ENCODE measurements at regions not wholly inside any gene's neighbourhood (a gene's known extent, or its start where the extent isn't known, plus 50 kb on each side); places are given as distances from the start of the nearest gene placed in this dataset.

DNA sequence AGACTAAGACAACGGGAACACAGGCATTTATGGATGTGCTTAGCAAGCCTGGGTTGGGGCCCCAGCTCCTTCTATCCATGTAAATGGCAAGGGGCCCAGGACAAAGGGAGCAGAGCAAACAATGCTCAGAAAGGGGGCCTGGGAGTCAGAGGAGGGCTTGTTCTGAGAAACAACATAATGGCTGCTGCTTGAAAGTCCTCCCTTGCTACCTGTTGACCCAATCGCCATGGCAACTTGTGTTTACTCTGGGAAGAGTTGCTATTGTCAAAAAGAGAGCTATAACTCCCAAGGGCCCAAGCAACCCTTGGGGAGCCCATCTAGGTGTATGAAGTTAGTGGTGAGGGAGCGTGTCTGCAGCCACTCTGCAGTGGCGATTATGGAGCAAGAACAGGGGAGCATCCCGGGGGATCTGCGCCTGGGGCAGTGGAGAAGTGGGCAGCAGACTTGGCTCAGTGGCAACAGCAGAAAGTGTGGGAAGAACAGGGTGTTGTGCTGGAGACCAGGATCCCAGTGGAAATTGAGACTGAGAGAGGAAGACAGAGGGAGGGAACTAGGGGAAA, 118.7 kb upstream of the NLRP1 start:
- no peak for TF ChIP-seq RFX5 (IDR thresholded peaks at IDR 0.05; ENCODE audit: low read depth, low read length)
- no peak for TF ChIP-seq NFE2L2 (IDR thresholded peaks at IDR 0.05; ENCODE audit: low read depth, low read length)
- TF ChIP-seq ELK1 (IDR thresholded peaks at IDR 0.05; ENCODE audit: borderline replicate concordance, low read depth, low read length), result no peak
- no peak for TF ChIP-seq CHD1 (IDR thresholded peaks at IDR 0.05; ENCODE audit: low read depth, low read length)
- TF ChIP-seq, protein P1, sequence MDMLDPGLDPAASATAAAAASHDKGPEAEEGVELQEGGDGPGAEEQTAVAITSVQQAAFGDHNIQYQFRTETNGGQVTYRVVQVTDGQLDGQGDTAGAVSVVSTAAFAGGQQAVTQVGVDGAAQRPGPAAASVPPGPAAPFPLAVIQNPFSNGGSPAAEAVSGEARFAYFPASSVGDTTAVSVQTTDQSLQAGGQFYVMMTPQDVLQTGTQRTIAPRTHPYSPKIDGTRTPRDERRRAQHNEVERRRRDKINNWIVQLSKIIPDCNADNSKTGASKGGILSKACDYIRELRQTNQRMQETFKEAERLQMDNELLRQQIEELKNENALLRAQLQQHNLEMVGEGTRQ (IDR thresholded peaks at IDR 0.05; ENCODE audit: low read depth, low read length), result no peak
- no peak for TF ChIP-seq MAFK (IDR thresholded peaks at IDR 0.05; ENCODE audit: low read depth, low read length)
- TF ChIP-seq RCOR1 (IDR thresholded peaks at IDR 0.05; ENCODE audit: insufficient replicate concordance, low read length), result no peak
- no peak for TF ChIP-seq MXI1 (IDR thresholded peaks at IDR 0.05; ENCODE audit: borderline replicate concordance, low read depth, low read length)
- TF ChIP-seq, protein P2, sequence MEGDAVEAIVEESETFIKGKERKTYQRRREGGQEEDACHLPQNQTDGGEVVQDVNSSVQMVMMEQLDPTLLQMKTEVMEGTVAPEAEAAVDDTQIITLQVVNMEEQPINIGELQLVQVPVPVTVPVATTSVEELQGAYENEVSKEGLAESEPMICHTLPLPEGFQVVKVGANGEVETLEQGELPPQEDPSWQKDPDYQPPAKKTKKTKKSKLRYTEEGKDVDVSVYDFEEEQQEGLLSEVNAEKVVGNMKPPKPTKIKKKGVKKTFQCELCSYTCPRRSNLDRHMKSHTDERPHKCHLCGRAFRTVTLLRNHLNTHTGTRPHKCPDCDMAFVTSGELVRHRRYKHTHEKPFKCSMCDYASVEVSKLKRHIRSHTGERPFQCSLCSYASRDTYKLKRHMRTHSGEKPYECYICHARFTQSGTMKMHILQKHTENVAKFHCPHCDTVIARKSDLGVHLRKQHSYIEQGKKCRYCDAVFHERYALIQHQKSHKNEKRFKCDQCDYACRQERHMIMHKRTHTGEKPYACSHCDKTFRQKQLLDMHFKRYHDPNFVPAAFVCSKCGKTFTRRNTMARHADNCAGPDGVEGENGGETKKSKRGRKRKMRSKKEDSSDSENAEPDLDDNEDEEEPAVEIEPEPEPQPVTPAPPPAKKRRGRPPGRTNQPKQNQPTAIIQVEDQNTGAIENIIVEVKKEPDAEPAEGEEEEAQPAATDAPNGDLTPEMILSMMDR (conservative IDR thresholded peaks at IDR 0.05; ENCODE audit: low read depth, low read length), result no peak
- TF ChIP-seq MAZ (IDR thresholded peaks at IDR 0.05; ENCODE audit: borderline replicate concordance, low read depth, low read length), result no peak
- Histone ChIP-seq H3K9me1 (ENCODE audit: insufficient read depth, low read length) (no peaks in the 10 kb centered on the region), H4K91ac (ENCODE audit: insufficient read depth, low read depth, low read length) (no peak overlapping the region), H2AK5ac (ENCODE audit: low read depth, low read length) (no peak overlapping the region), H3K4me3 (ENCODE audit: insufficient read depth, low read depth, low read length) (no peak overlapping the region), H2BK15ac (ENCODE audit: low read depth, low read length) (no peak overlapping the region), H3K79me1 (ENCODE audit: low read depth in 1 of 2, low read length in 2 of 2) (no peaks in the 10 kb centered on the region), H3K36me3 (ENCODE audit: control insufficient read depth, insufficient read depth, low read length) (no peaks in the 10 kb centered on the region), H3K4me2 (ENCODE audit: low read depth, low read length) (no peak overlapping the region), H3K4ac (ENCODE audit: low read depth, low read length) (no peak overlapping the region), H2AFZ (replicated peaks; ENCODE audit: low read length, poor library complexity) (no peak overlapping the region), H3K9ac (ENCODE audit: low read depth, low read length) (no peak overlapping the region), H3K18ac (ENCODE audit: low read depth, low read length) (no peak overlapping the region), H3K14ac (replicated peaks; ENCODE audit: low read depth, low read length) (no peak overlapping the region), H3K56ac (ENCODE audit: extremely low read depth, insufficient read depth, low read length) (no peak overlapping the region), H2BK120ac (ENCODE audit: low read depth, low read length) (no peak overlapping the region), H4K5ac (ENCODE audit: low read depth, low read length) (no peak overlapping the region), H2BK20ac (ENCODE audit: low read depth, low read length) (no peak overlapping the region), H2AK9ac (replicated peaks; ENCODE audit: low read depth, low read length, poor library complexity) (no peak overlapping the region), H3K23ac (ENCODE audit: low read depth, low read length) (no peak overlapping the region), H4K8ac (ENCODE audit: low read depth in 2 of 2, low read length in 2 of 2) (no peak overlapping the region), H4K20me1 (ENCODE audit: insufficient read depth, low read length) (no peaks in the 10 kb centered on the region), H3K27ac (ENCODE audit: insufficient read depth, low read length) (no peak overlapping the region), H3K4me1 (ENCODE audit: control insufficient read depth, insufficient read depth, low read length) (no peaks in the 10 kb centered on the region), H3K9me3 (ENCODE audit: control insufficient read depth, insufficient read depth, low read length) (no peaks in the 10 kb centered on the region; the same call in 1 of the 2 replicates), H3K27me3 (ENCODE audit: control insufficient read depth, insufficient read depth, low read length) (no peaks in the 10 kb centered on the region; the same call in 1 of the 2 replicates), H2BK5ac (ENCODE audit: low read depth, low read length, poor library complexity, severe bottlenecking) (no peak overlapping the region)
- DNase-seq (no peak), ATAC-seq (ENCODE audit: low read depth) (no peak)
- 64% methylated on average over 4 of the region's 6 CpGs; no CpG with 5 or more reads in 1 of the 2 experiments for WGBS, 2 experiments (ENCODE audit: extremely low coverage in 2 of 2, insufficient read length in 1 of 2)
- in situ Hi-C loops (cut with MboI; ENCODE audit: low sequenced_read_pairs) (loop anchor here (10.0 kb wide), 1 partner anchor 712 kb away; no protein-coding TSS in a partner anchor), intact Hi-C loops (cut with micrococcal nuclease) (no loop called here), dilution Hi-C loops (cut with HindIII; ENCODE audit: low sequenced_read_pairs, unreplicated experiment) (no loop called here)
- CTCF ChIA-PET, result no interaction called here
- BruUV-seq (replicated peaks), result no TSS peak
- POLR2A ChIA-PET (ENCODE audit: unreplicated experiment), result no interaction called here
